ENCODE measurements at regions not wholly inside any gene's neighbourhood (a gene's known extent, or its start where the extent isn't known, plus 50 kb on each side); places are given as distances from the start of the nearest gene placed in this dataset.

GRCh38 chr7:119472408-119473038 lies 800.5 kb upstream of the KCND2 start:
- no peaks in the 10 kb centered on the region for H3K36me3 Mint-ChIP-seq (ENCODE audit: low read depth)
- no peak for DNase-seq
- no peaks in the 10 kb centered on the region for H3K9me3 Mint-ChIP-seq
- H3K4me3 Mint-ChIP-seq: no peak overlapping the region
- ChIA-PET CTCF (no interaction called here), POLR2A (no interaction called here)
- H3K27me3 Mint-ChIP-seq: no peaks in the 10 kb centered on the region
- H3K4me1 Mint-ChIP-seq: no peaks in the 10 kb centered on the region
- no peak overlapping the region for H3K27ac Mint-ChIP-seq

- POLR2A ChIA-PET: no interaction called here
- H3K9me3 Mint-ChIP-seq: peaks cover 2% of the 10 kb centered on the region
- no peak for DNase-seq
- H3K27me3 Mint-ChIP-seq: no peaks in the 10 kb centered on the region
- CTCF ChIA-PET: interaction anchor here (0.6 kb wide), 1 partner anchor 125 kb away, joined by 4 read pairs; no protein-coding TSS in a partner anchor
- no peaks in the 10 kb centered on the region for H3K4me1 Mint-ChIP-seq
- H3K27ac Mint-ChIP-seq: no peak overlapping the region
- H3K36me3 Mint-ChIP-seq (ENCODE audit: low read depth): no peaks in the 10 kb centered on the region
- H3K4me3 Mint-ChIP-seq: no peak overlapping the region
These were observed 790.8 kb upstream of the KCND2 start for GRCh38 chr7:119482209-119482608.

- Mint-ChIP-seq H3K9me3 (peaks cover 2% of the 10 kb centered on the region), H3K4me3 (no peak overlapping the region), H3K4me1 (no peaks in the 10 kb centered on the region), H3K36me3 (ENCODE audit: low read depth) (no peaks in the 10 kb centered on the region), H3K27me3 (no peaks in the 10 kb centered on the region), H3K27ac (no peak overlapping the region)
- ChIA-PET POLR2A (no interaction called here), CTCF (no interaction called here)
- DNase-seq: no peak
These were observed 790.3 kb upstream of the KCND2 start for GRCh38 chr7:119482671-119483070.

- CTCF ChIA-PET: no interaction called here
- no peaks in the 10 kb centered on the region for H3K27me3 Mint-ChIP-seq
- no peak overlapping the region for H3K4me3 Mint-ChIP-seq
- no peak overlapping the region for H3K27ac Mint-ChIP-seq
- peaks cover 2% of the 10 kb centered on the region for H3K9me3 Mint-ChIP-seq
- no peak for DNase-seq
- POLR2A ChIA-PET: no interaction called here
- no peaks in the 10 kb centered on the region for H3K4me1 Mint-ChIP-seq
- no peaks in the 10 kb centered on the region for H3K36me3 Mint-ChIP-seq (ENCODE audit: low read depth)
These were observed 789.6 kb upstream of the KCND2 start for GRCh38 chr7:119483364-119483763.

GRCh38 chr7:119514326-119514725 lies 758.6 kb upstream of the KCND2 start:
- POLR2A ChIA-PET: no interaction called here
- Mint-ChIP-seq H3K9me3 (peaks cover 9% of the 10 kb centered on the region), H3K27ac (no peak overlapping the region), H3K4me3 (no peak overlapping the region), H3K36me3 (ENCODE audit: low read depth) (no peaks in the 10 kb centered on the region), H3K4me1 (no peaks in the 10 kb centered on the region), H3K27me3 (no peaks in the 10 kb centered on the region)
- CTCF ChIA-PET: no interaction called here
- no peak for DNase-seq

GRCh38 chr7:119515214-119515613 lies 757.8 kb upstream of the KCND2 start:
- Mint-ChIP-seq H3K27ac (no peak overlapping the region), H3K9me3 (peaks cover 6% of the 10 kb centered on the region), H3K27me3 (no peaks in the 10 kb centered on the region), H3K4me3 (no peak overlapping the region), H3K4me1 (no peaks in the 10 kb centered on the region), H3K36me3 (ENCODE audit: low read depth) (no peaks in the 10 kb centered on the region)
- ChIA-PET POLR2A (no interaction called here), CTCF (no interaction called here)
- no peak for DNase-seq

- no peak overlapping the region for H3K27ac Mint-ChIP-seq
- ChIA-PET POLR2A (no interaction called here), CTCF (no interaction called here)
- H3K9me3 Mint-ChIP-seq: peaks cover 6% of the 10 kb centered on the region
- no peaks in the 10 kb centered on the region for H3K36me3 Mint-ChIP-seq (ENCODE audit: low read depth)
- no peak for DNase-seq
- H3K4me1 Mint-ChIP-seq: no peaks in the 10 kb centered on the region
- H3K27me3 Mint-ChIP-seq: no peaks in the 10 kb centered on the region
- H3K4me3 Mint-ChIP-seq: no peak overlapping the region
These were observed 757.0 kb upstream of the KCND2 start for GRCh38 chr7:119515962-119516361.

- Mint-ChIP-seq H3K27ac (no peak overlapping the region), H3K36me3 (ENCODE audit: low read depth) (no peaks in the 10 kb centered on the region), H3K27me3 (no peaks in the 10 kb centered on the region), H3K4me1 (no peaks in the 10 kb centered on the region), H3K4me3 (no peak overlapping the region), H3K9me3 (peaks cover 14% of the 10 kb centered on the region)
- ChIA-PET CTCF (no interaction called here), POLR2A (no interaction called here)
- DNase-seq: no peak
These were observed 750.7 kb upstream of the KCND2 start for GRCh38 chr7:119522263-119522662.

- no peak for DNase-seq
- Mint-ChIP-seq H3K27me3 (no peaks in the 10 kb centered on the region), H3K4me1 (no peaks in the 10 kb centered on the region), H3K27ac (no peak overlapping the region), H3K36me3 (ENCODE audit: low read depth) (no peaks in the 10 kb centered on the region), H3K4me3 (no peak overlapping the region), H3K9me3 (peaks cover 13% of the 10 kb centered on the region)
- ChIA-PET POLR2A (no interaction called here), CTCF (no interaction called here)
These were observed 750.3 kb upstream of the KCND2 start for GRCh38 chr7:119522698-119523097.

- no peaks in the 10 kb centered on the region for H3K27me3 Mint-ChIP-seq
- no peak for DNase-seq
- no peaks in the 10 kb centered on the region for H3K9me3 Mint-ChIP-seq
- H3K4me1 Mint-ChIP-seq: no peaks in the 10 kb centered on the region
- ChIA-PET POLR2A (no interaction called here), CTCF (no interaction called here)
- no peaks in the 10 kb centered on the region for H3K36me3 Mint-ChIP-seq (ENCODE audit: low read depth)
- H3K4me3 Mint-ChIP-seq: no peak overlapping the region
- H3K27ac Mint-ChIP-seq: no peak overlapping the region
These were observed 727.9 kb upstream of the KCND2 start for GRCh38 chr7:119545118-119545517.

- no peaks in the 10 kb centered on the region for H3K27me3 Mint-ChIP-seq
- CTCF ChIA-PET: no interaction called here
- no peak overlapping the region for H3K27ac Mint-ChIP-seq
- H3K9me3 Mint-ChIP-seq: peaks cover 4% of the 10 kb centered on the region
- no peak for DNase-seq
- H3K4me3 Mint-ChIP-seq: no peak overlapping the region
- H3K4me1 Mint-ChIP-seq: no peaks in the 10 kb centered on the region
- H3K36me3 Mint-ChIP-seq (ENCODE audit: low read depth): no peaks in the 10 kb centered on the region
- POLR2A ChIA-PET: no interaction called here
These were observed 717.2 kb upstream of the KCND2 start for GRCh38 chr7:119555788-119556187.

GRCh38 chr7:119556436-119556835 lies 716.5 kb upstream of the KCND2 start:
- H3K9me3 Mint-ChIP-seq: peaks cover 4% of the 10 kb centered on the region
- POLR2A ChIA-PET: no interaction called here
- H3K27ac Mint-ChIP-seq: no peak overlapping the region
- H3K4me3 Mint-ChIP-seq: no peak overlapping the region
- H3K27me3 Mint-ChIP-seq: no peaks in the 10 kb centered on the region
- no peak for DNase-seq
- CTCF ChIA-PET: no interaction called here
- no peaks in the 10 kb centered on the region for H3K36me3 Mint-ChIP-seq (ENCODE audit: low read depth)
- no peaks in the 10 kb centered on the region for H3K4me1 Mint-ChIP-seq

- no peaks in the 10 kb centered on the region for H3K27me3 Mint-ChIP-seq
- H3K36me3 Mint-ChIP-seq (ENCODE audit: low read depth): no peaks in the 10 kb centered on the region
- no peak for DNase-seq
- H3K9me3 Mint-ChIP-seq: peaks cover 4% of the 10 kb centered on the region
- H3K4me1 Mint-ChIP-seq: no peaks in the 10 kb centered on the region
- POLR2A ChIA-PET: no interaction called here
- CTCF ChIA-PET: no interaction called here
- no peak overlapping the region for H3K27ac Mint-ChIP-seq
- no peak overlapping the region for H3K4me3 Mint-ChIP-seq
These were observed 711.2 kb upstream of the KCND2 start for GRCh38 chr7:119561751-119562150.

GRCh38 chr7:119562839-119563238 lies 710.1 kb upstream of the KCND2 start:
- Mint-ChIP-seq H3K36me3 (ENCODE audit: low read depth) (no peaks in the 10 kb centered on the region), H3K27me3 (no peaks in the 10 kb centered on the region), H3K4me1 (no peaks in the 10 kb centered on the region), H3K4me3 (no peak overlapping the region), H3K9me3 (no peaks in the 10 kb centered on the region), H3K27ac (no peak overlapping the region)
- CTCF ChIA-PET: no interaction called here
- POLR2A ChIA-PET: no interaction called here
- DNase-seq: no peak
